ENCODE measurements at regions not wholly inside any gene's neighbourhood (a gene's known extent, or its start where the extent isn't known, plus 50 kb on each side); places are given as distances from the start of the nearest gene placed in this dataset.

- Mint-ChIP-seq H3K9me3 (peaks cover 4 to 24% (median 16%) of the 10 kb centered on the region in 8 donors), H3K4me3 (no peak overlapping the region), H3K27ac (no peak overlapping the region), H3K27me3 (no peaks in the 10 kb centered on the region), H3K4me1 (no peaks in the 10 kb centered on the region), H3K36me3 (no peaks in the 10 kb centered on the region)
- H3K4me1 ChIP-seq (ENCODE audit: insufficient read depth, low read length), result no peaks in the 10 kb centered on the region
- H3K27ac ChIP-seq (ENCODE audit: low read depth, low read length), result no peak overlapping the region
- ChIA-PET CTCF (ENCODE audit: partially characterized antibody) (no interaction called here), POLR2A (ENCODE audit: partially characterized antibody) (no interaction called here)
- peaks cover 0 to 8% of the 10 kb centered on the region in 2 donors for H3K9me3 ChIP-seq (ENCODE audit: control insufficient read depth in 1 of 2, low read length in 2 of 2)
- H3K36me3 ChIP-seq (ENCODE audit: insufficient read depth, low read length), result no peaks in the 10 kb centered on the region
- intact Hi-C loops (cut with micrococcal nuclease), result no loop called here
- no peaks in the 10 kb centered on the region for H3K27me3 ChIP-seq (ENCODE audit: insufficient read depth, low read length)
- DNase-seq, result no peak
- H3K4me3 ChIP-seq (ENCODE audit: low read length in 2 of 2), result no peak overlapping the region
Measured at GRCh38 chr2:163269374-163270021, 430.9 kb upstream of the KCNH7 start.

- Mint-ChIP-seq H3K4me1 (no peaks in the 10 kb centered on the region), H3K27me3 (no peaks in the 10 kb centered on the region)
- POLR2A ChIA-PET (ENCODE audit: partially characterized antibody), result no interaction called here
Measured at GRCh38 chr2:163266772-163267171, 428.2 kb upstream of the KCNH7 start.

DNA sequence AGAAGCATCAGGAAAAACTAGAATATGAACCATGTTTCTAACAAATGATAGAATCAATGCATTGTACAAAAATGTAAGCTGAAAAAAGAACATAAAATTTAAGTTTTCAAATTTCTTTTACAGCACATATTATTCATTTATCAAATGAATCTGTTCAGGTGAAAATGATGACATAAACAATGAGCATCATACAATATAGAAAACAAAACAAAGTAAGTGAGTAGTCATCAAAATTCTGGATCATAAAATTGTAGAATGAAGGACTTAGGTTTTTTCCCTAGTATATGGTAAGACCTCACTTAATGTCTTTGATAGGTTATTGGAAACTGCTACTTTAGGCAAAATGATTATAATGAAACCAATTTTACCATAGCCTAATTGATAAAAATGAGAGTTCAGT lies 427.0 kb upstream of the KCNH7 start:
- no peaks in the 10 kb centered on the region for H3K36me3 ChIP-seq (ENCODE audit: insufficient read depth, low read length)
- no peak for DNase-seq
- H3K27ac ChIP-seq (ENCODE audit: low read depth, low read length), result no peak overlapping the region
- Mint-ChIP-seq H3K36me3 (no peaks in the 10 kb centered on the region), H3K27ac (no peak overlapping the region), H3K27me3 (no peaks in the 10 kb centered on the region), H3K4me1 (no peaks in the 10 kb centered on the region), H3K9me3 (peaks cover 0 to 6% (median 3%) of the 10 kb centered on the region in 8 donors), H3K4me3 (no peak overlapping the region)
- H3K9me3 ChIP-seq (ENCODE audit: control insufficient read depth in 1 of 2, low read length in 2 of 2), result no peaks in the 10 kb centered on the region
- H3K4me3 ChIP-seq (ENCODE audit: low read length in 2 of 2), result no peak overlapping the region
- ChIA-PET POLR2A (ENCODE audit: partially characterized antibody) (no interaction called here), CTCF (ENCODE audit: partially characterized antibody) (no interaction called here)
- no peaks in the 10 kb centered on the region for H3K27me3 ChIP-seq (ENCODE audit: insufficient read depth, low read length)
- intact Hi-C loops (cut with micrococcal nuclease), result no loop called here
- H3K4me1 ChIP-seq (ENCODE audit: insufficient read depth, low read length), result no peaks in the 10 kb centered on the region

More at GRCh38 chr2:163266772-163267171, 428.2 kb upstream of the KCNH7 start:
- no peaks in the 10 kb centered on the region for H3K9me3 ChIP-seq (ENCODE audit: control insufficient read depth in 1 of 2, low read length in 2 of 2)
- Mint-ChIP-seq H3K27ac (no peak overlapping the region), H3K36me3 (no peaks in the 10 kb centered on the region), H3K4me3 (no peak overlapping the region), H3K9me3 (peaks cover 0 to 6% (median 4%) of the 10 kb centered on the region in 8 donors)
- no peaks in the 10 kb centered on the region for H3K36me3 ChIP-seq (ENCODE audit: insufficient read depth, low read length)
- no peak overlapping the region for H3K27ac ChIP-seq (ENCODE audit: low read depth, low read length)
- CTCF ChIA-PET (ENCODE audit: partially characterized antibody), result no interaction called here
- H3K27me3 ChIP-seq (ENCODE audit: insufficient read depth, low read length), result no peaks in the 10 kb centered on the region
- no peaks in the 10 kb centered on the region for H3K4me1 ChIP-seq (ENCODE audit: insufficient read depth, low read length)
- intact Hi-C loops (cut with micrococcal nuclease), result no loop called here
- DNase-seq, result no peak
- no peak overlapping the region for H3K4me3 ChIP-seq (ENCODE audit: low read length in 2 of 2)

DNA sequence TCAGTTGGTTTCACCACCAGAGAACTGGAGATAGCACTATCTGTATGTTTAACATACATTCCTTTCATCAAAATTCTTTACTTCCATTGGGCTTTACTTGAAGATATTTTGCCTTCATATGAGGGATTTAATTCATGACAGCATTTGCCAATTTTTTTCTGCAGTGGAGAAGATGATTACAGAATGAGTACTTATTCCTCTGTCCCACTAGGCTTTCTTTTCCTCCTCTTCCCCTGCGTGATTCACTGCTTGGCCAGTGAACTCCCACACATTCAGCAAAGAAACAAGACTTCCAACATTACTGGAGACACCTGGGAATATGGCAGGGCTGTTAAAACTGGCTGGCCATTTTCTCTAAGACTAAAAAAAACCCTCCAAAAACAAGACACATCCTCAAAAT lies 425.8 kb upstream of the KCNH7 start:
- Histone ChIP-seq H3K27me3 (ENCODE audit: insufficient read depth, low read length) (no peaks in the 10 kb centered on the region), H3K27ac (ENCODE audit: low read depth, low read length) (no peak overlapping the region), H3K9me3 (ENCODE audit: control insufficient read depth in 1 of 2, low read length in 2 of 2) (no peaks in the 10 kb centered on the region), H3K4me1 (ENCODE audit: insufficient read depth, low read length) (no peaks in the 10 kb centered on the region), H3K4me3 (ENCODE audit: low read length in 2 of 2) (no peak overlapping the region), H3K36me3 (ENCODE audit: insufficient read depth, low read length) (no peaks in the 10 kb centered on the region)
- ChIA-PET POLR2A (ENCODE audit: partially characterized antibody) (no interaction called here), CTCF (ENCODE audit: partially characterized antibody) (no interaction called here)
- no peak overlapping the region for H3K4me3 Mint-ChIP-seq
- intact Hi-C loops (cut with micrococcal nuclease), result no loop called here
- DNase-seq, result no peak
- H3K36me3 Mint-ChIP-seq, result no peaks in the 10 kb centered on the region
- no peaks in the 10 kb centered on the region for H3K27me3 Mint-ChIP-seq
- peaks cover 0 to 5% (median 3%) of the 10 kb centered on the region in 8 donors for H3K9me3 Mint-ChIP-seq
- no peaks in the 10 kb centered on the region for H3K4me1 Mint-ChIP-seq
- H3K27ac Mint-ChIP-seq, result no peak overlapping the region

GRCh38 chr2:163259489-163259888 lies 420.9 kb upstream of the KCNH7 start:
- ChIA-PET POLR2A (ENCODE audit: partially characterized antibody) (no interaction called here), CTCF (ENCODE audit: partially characterized antibody) (no interaction called here)
- no peak for DNase-seq
- Mint-ChIP-seq H3K36me3 (no peaks in the 10 kb centered on the region), H3K9me3 (peaks cover 0 to 9% (median 2%) of the 10 kb centered on the region in 8 donors), H3K4me1 (no peaks in the 10 kb centered on the region), H3K4me3 (no peak overlapping the region), H3K27me3 (no peaks in the 10 kb centered on the region), H3K27ac (no peak overlapping the region)
- H3K36me3 ChIP-seq (ENCODE audit: insufficient read depth, low read length), result no peaks in the 10 kb centered on the region
- H3K4me3 ChIP-seq (ENCODE audit: low read length in 2 of 2), result no peak overlapping the region
- H3K4me1 ChIP-seq (ENCODE audit: insufficient read depth, low read length), result no peaks in the 10 kb centered on the region
- H3K27me3 ChIP-seq (ENCODE audit: insufficient read depth, low read length), result no peaks in the 10 kb centered on the region
- no peaks in the 10 kb centered on the region for H3K9me3 ChIP-seq (ENCODE audit: control insufficient read depth in 1 of 2, low read length in 2 of 2)
- intact Hi-C loops (cut with micrococcal nuclease), result no loop called here
- no peak overlapping the region for H3K27ac ChIP-seq (ENCODE audit: low read depth, low read length)

DNA sequence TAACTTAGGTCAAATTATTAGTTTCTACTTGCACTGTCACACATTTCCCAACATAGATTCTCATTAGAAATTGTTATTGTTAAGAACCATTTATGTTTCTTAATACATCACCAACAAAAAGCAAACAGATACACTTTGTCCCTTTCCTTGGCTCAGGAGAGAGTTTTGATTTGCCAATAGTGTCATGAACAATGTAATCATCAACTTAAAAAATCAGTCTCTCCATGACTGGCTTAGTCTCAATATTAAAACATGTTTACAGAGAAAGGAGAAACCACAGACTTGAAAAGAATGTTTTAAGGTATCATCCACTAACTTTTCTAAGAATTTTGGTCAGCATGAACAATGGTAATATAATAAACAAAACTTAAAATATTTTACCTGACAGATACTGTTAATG lies 416.5 kb upstream of the KCNH7 start:
- Histone ChIP-seq H3K36me3 (ENCODE audit: insufficient read depth, low read length) (no peaks in the 10 kb centered on the region), H3K27me3 (ENCODE audit: insufficient read depth, low read length) (no peaks in the 10 kb centered on the region), H3K9me3 (ENCODE audit: control insufficient read depth in 1 of 2, low read length in 2 of 2) (no peaks in the 10 kb centered on the region), H3K27ac (ENCODE audit: low read depth, low read length) (no peak overlapping the region), H3K4me3 (ENCODE audit: low read length in 2 of 2) (no peak overlapping the region), H3K4me1 (ENCODE audit: insufficient read depth, low read length) (no peaks in the 10 kb centered on the region)
- no peaks in the 10 kb centered on the region for H3K4me1 Mint-ChIP-seq
- ChIA-PET CTCF (ENCODE audit: partially characterized antibody) (no interaction called here), POLR2A (ENCODE audit: partially characterized antibody) (no interaction called here)
- intact Hi-C loops (cut with micrococcal nuclease), result no loop called here
- no peak overlapping the region for H3K4me3 Mint-ChIP-seq
- H3K27me3 Mint-ChIP-seq, result no peaks in the 10 kb centered on the region
- H3K9me3 Mint-ChIP-seq, result peaks cover 0 to 9% (median 3%) of the 10 kb centered on the region in 8 donors
- DNase-seq, result no peak
- no peak overlapping the region for H3K27ac Mint-ChIP-seq
- H3K36me3 Mint-ChIP-seq, result no peaks in the 10 kb centered on the region

GRCh38 chr2:163253621-163254285 lies 415.2 kb upstream of the KCNH7 start:
- no peaks in the 10 kb centered on the region for H3K36me3 ChIP-seq (ENCODE audit: insufficient read depth, low read length)
- POLR2A ChIA-PET (ENCODE audit: partially characterized antibody), result no interaction called here
- Mint-ChIP-seq H3K4me3 (no peak overlapping the region), H3K27ac (no peak overlapping the region), H3K9me3 (peaks cover 0 to 5% (median 3%) of the 10 kb centered on the region in 8 donors), H3K36me3 (no peaks in the 10 kb centered on the region), H3K4me1 (no peaks in the 10 kb centered on the region), H3K27me3 (no peaks in the 10 kb centered on the region)
- no peaks in the 10 kb centered on the region for H3K4me1 ChIP-seq (ENCODE audit: insufficient read depth, low read length)
- intact Hi-C loops (cut with micrococcal nuclease), result no loop called here
- H3K27me3 ChIP-seq (ENCODE audit: insufficient read depth, low read length), result no peaks in the 10 kb centered on the region
- H3K9me3 ChIP-seq (ENCODE audit: control insufficient read depth in 1 of 2, low read length in 2 of 2), result no peaks in the 10 kb centered on the region
- no peak overlapping the region for H3K4me3 ChIP-seq (ENCODE audit: low read length in 2 of 2)
- CTCF ChIA-PET (ENCODE audit: partially characterized antibody), result no interaction called here
- H3K27ac ChIP-seq (ENCODE audit: low read depth, low read length), result no peak overlapping the region
- no peak for DNase-seq

Measured in CD4-positive, alpha-beta memory T cell (primary cell).